HCT116 (cell line): ENCODE measurements at regions not wholly inside any gene's neighbourhood (a gene's known extent, or its start where the extent isn't known, plus 50 kb on each side); places are given as distances from the start of the nearest gene placed in this dataset.

Source experiments
- ATAC-seq: fragments of 200-7000 bp; cut with Tn5 transposase; 2 replicates; pipeline ENCODE4 v1.9.1; 2020; ENCODE audit warnings: mild to moderate bottlenecking, moderate library complexity
- BruUV-seq: library from RNA; stranded (reverse); fragments of 400-500 nt; replicated peaks from 2 replicates; lab custom pipeline; 2021; lab: Mats Ljungman, UMichigan
- CTCF ChIA-PET: fragments of 300-600 bp; sonication (Branson Sonifier 250); formaldehyde crosslinking; loops from one replicate; lab custom pipeline; 2021; ENCODE audit warnings: antibody characterized with exemption; lab: Charles Lee
- POLR2A ChIA-PET: fragments of 300-600, 350-600 bp; sonication (Branson Sonifier 250); formaldehyde crosslinking; loops from one replicate; lab custom pipeline; 2021; ENCODE audit warnings: antibody characterized with exemption; lab: Charles Lee
- RAD21 ChIA-PET, 2 experiments: fragments of 300-600 bp; sonication (Branson Sonifier 250); formaldehyde crosslinking; loops; one replicate each; lab custom pipeline; 2023; ENCODE audit warnings: low total read pairs in 2 of 2; ENCODE audit not compliant: uncharacterized antibody in 2 of 2, unreplicated experiment in 2 of 2, low non-redundant PET in 1 of 2; lab: Charles Lee
- DNase-seq: peaks from one replicate; pipeline ENCODE4 v3.0.0-alpha.2; 2010; ENCODE audit warnings: low read depth, low spot score
- H2AFZ ChIP-seq: fragments of 200-600 bp; shearing (Covaris generic), sonication (generic); 2 replicates; pipeline ENCODE4 v1.6.1; 2017; ENCODE audit warnings: low read depth, mixed run types, mixed read lengths, antibody characterized with exemption, low read length; ENCODE audit not compliant: poor library complexity, severe bottlenecking
- H3K27ac ChIP-seq: 2 replicates; pipeline ENCODE4 v1.5.1; 2012; ENCODE audit warnings: low read depth, low read length
- H3K27me3 ChIP-seq: fragments of 200-600 bp; sonication (generic); 2 replicates; pipeline ENCODE4 v1.6.1; 2016; ENCODE audit warnings: mixed run types, low read length, mixed read lengths; ENCODE audit not compliant: insufficient read depth
- H3K36me3 ChIP-seq, 2 experiments: fragments of 200-500 bp in 1 of 2; fragments of 200-600 bp in 1 of 2; sonication (Bioruptor generic) in 1 of 2; sonication (generic) in 1 of 2; 2 replicates each; pipeline versions ENCODE4 v1.5.1 to v1.6.1; 2014 to 2016; ENCODE audit warnings: low read length in 2 of 2, inconsistent platforms in 1 of 2, mixed read lengths in 1 of 2, mixed run types in 1 of 2; ENCODE audit not compliant: insufficient read depth in 2 of 2, control insufficient read depth in 1 of 2
- H3K4me1 ChIP-seq, 2 experiments: fragments of 200-600 bp in 1 of 2; sonication (generic) in 1 of 2; 2 replicates each; pipeline versions ENCODE4 v1.5.1 to v1.6.1; 2012 to 2017; ENCODE audit warnings: low read length in 2 of 2, inconsistent platforms in 1 of 2, mild to moderate bottlenecking in 1 of 2, mixed read lengths in 1 of 2, mixed run types in 1 of 2, moderate library complexity in 1 of 2; ENCODE audit not compliant: insufficient read depth in 2 of 2, control insufficient read depth in 1 of 2
- H3K4me2 ChIP-seq: fragments of 200-600 bp; sonication (generic); 2 replicates; pipeline ENCODE4 v1.6.1; 2017; ENCODE audit warnings: mixed run types, low read length, mixed read lengths
- H3K4me3 ChIP-seq, 2 experiments: fragments of 200-600 bp in 1 of 2; sonication (generic) in 1 of 2; replicated peaks in 1 of 2; 2 replicates each; pipeline ENCODE4 v1.5.1; 2011 to 2016; ENCODE audit warnings: low read length in 2 of 2, control low read depth in 1 of 2, low read depth in 1 of 2, mild to moderate bottlenecking in 1 of 2, mixed read lengths in 1 of 2, mixed run types in 1 of 2
- H3K79me2 ChIP-seq: fragments of 200-600 bp; sonication (generic); 2 replicates; pipeline ENCODE4 v1.6.1; 2017; ENCODE audit warnings: mild to moderate bottlenecking, mixed run types, low read length, moderate library complexity, mixed read lengths; ENCODE audit not compliant: insufficient read depth
- H3K9ac ChIP-seq: fragments of 200-600 bp; sonication (generic); 2 replicates; pipeline ENCODE4 v1.6.1; 2016; ENCODE audit warnings: low read length, mixed read lengths
- H3K9me2 ChIP-seq: fragments of 200-600 bp; sonication (generic), shearing (Covaris generic); 2 replicates; pipeline ENCODE4 v1.6.1; 2017; ENCODE audit warnings: mixed run types, mild to moderate bottlenecking, moderate library complexity; ENCODE audit not compliant: insufficient read depth
- H3K9me3 ChIP-seq, 2 experiments: fragments of 200-500 bp in 1 of 2; fragments of 200-600 bp in 1 of 2; sonication (Bioruptor generic) in 1 of 2; sonication (generic) in 1 of 2; 2 replicates each; pipeline ENCODE4 v1.6.1; 2014 to 2017; ENCODE audit warnings: low read length in 2 of 2, mixed read lengths in 2 of 2, inconsistent platforms in 1 of 2, low read depth in 1 of 2, mild to moderate bottlenecking in 1 of 2, mixed run types in 1 of 2, moderate library complexity in 1 of 2; ENCODE audit not compliant: control insufficient read depth in 1 of 2, insufficient read depth in 1 of 2
- H4K20me1 ChIP-seq: fragments of 200-600 bp; sonication (generic), shearing (Covaris generic); 2 replicates; pipeline ENCODE4 v1.6.1; 2017; ENCODE audit warnings: mixed run types, mild to moderate bottlenecking, moderate library complexity; ENCODE audit not compliant: insufficient read depth
- ATF3 ChIP-seq: IDR thresholded peaks from 2 replicates; pipeline ENCODE4 v1.6.1; 2012
- CBX3 ChIP-seq: IDR thresholded peaks from 2 replicates; pipeline ENCODE4 v1.6.1; 2012; ENCODE audit warnings: low read depth
- CEBPB ChIP-seq: IDR thresholded peaks from 2 replicates; pipeline ENCODE4 v1.6.1; 2012; ENCODE audit warnings: low read depth
- CTCF ChIP-seq, 3 experiments: fragments of 200-600 bp in 1 of 3; sonication (generic) in 1 of 3; IDR thresholded peaks in 2 of 3; conservative IDR thresholded peaks in 1 of 3; 2 replicates each; pipeline ENCODE4 v1.5.1; 2012 to 2017; ENCODE audit warnings: low read depth in 2 of 3, low read length in 2 of 3, antibody characterized with exemption in 1 of 3, borderline replicate concordance in 1 of 3, control low read depth in 1 of 3, mild to moderate bottlenecking in 1 of 3, mixed read lengths in 1 of 3, mixed run types in 1 of 3, moderate library complexity in 1 of 3; ENCODE audit not compliant: insufficient read depth in 1 of 3
- EGR1 ChIP-seq: IDR thresholded peaks from 2 replicates; pipeline ENCODE4 v1.6.1; 2012; ENCODE audit warnings: low read depth
- ELF1 ChIP-seq: IDR thresholded peaks from 2 replicates; pipeline ENCODE4 v1.6.1; 2012; ENCODE audit warnings: low read depth, borderline replicate concordance
- FOSL1 ChIP-seq: IDR thresholded peaks from 2 replicates; pipeline ENCODE4 v1.6.1; 2012; ENCODE audit warnings: low read depth
- JUND ChIP-seq: IDR thresholded peaks from 2 replicates; pipeline ENCODE4 v1.6.1; 2012
- POLR2A ChIP-seq: IDR thresholded peaks from 2 replicates; pipeline ENCODE4 v1.7.0; 2011; ENCODE audit warnings: borderline replicate concordance; ENCODE audit not compliant: insufficient read depth, insufficient read length; ENCODE audit errors: extremely low read depth
- REST ChIP-seq: IDR thresholded peaks from 2 replicates; pipeline ENCODE4 v1.6.1; 2012; ENCODE audit warnings: low read depth
- SP1 ChIP-seq: IDR thresholded peaks from 2 replicates; pipeline ENCODE4 v1.6.1; 2012; ENCODE audit warnings: low read depth
- TCF7L2 ChIP-seq: IDR thresholded peaks from 2 replicates; pipeline ENCODE4 v1.7.0; 2011; ENCODE audit warnings: borderline replicate concordance, inconsistent platforms; ENCODE audit not compliant: insufficient read depth, insufficient read length; ENCODE audit errors: extremely low read depth
- YY1 ChIP-seq: IDR thresholded peaks from 2 replicates; pipeline ENCODE4 v1.6.1; 2011; ENCODE audit warnings: low read length, low read depth, moderate library complexity, mild to moderate bottlenecking; ENCODE audit not compliant: insufficient replicate concordance; ENCODE audit errors: extremely low read depth
- ZBTB33 ChIP-seq: IDR thresholded peaks from 2 replicates; pipeline ENCODE4 v1.6.1; 2011; ENCODE audit warnings: mild to moderate bottlenecking, low read length, moderate library complexity; ENCODE audit not compliant: insufficient replicate concordance; ENCODE audit errors: extremely low read depth
- ZFX ChIP-seq: fragments of 450-650 bp; IDR thresholded peaks from 2 replicates; pipeline ENCODE4 v1.6.1; 2017
- ZNF274 ChIP-seq: fragments of 200-500 bp; sonication (Bioruptor generic); IDR thresholded peaks from 2 replicates; pipeline ENCODE4 v1.6.1; 2014; ENCODE audit warnings: mild to moderate bottlenecking, low read depth, low read length, inconsistent platforms
- intact Hi-C: fragments of 100-400 bp; cut with micrococcal nuclease; formaldehyde crosslinking; loops from 2 replicates; pipeline ENCODE4 v1.10.0; 2022

GRCh38 chr7:93693796-93694195 lies 119.3 kb upstream of the CALCR start:
- RAD21 ChIA-PET: no interaction called here
- CTCF ChIA-PET: no interaction called here
- no peaks in the 10 kb centered on the region for H3K9me3 ChIP-seq
- H3K9me2 ChIP-seq: no peaks in the 10 kb centered on the region
- TF ChIP-seq CBX3: no peak
- no peak for TF ChIP-seq EGR1
- no peak for TF ChIP-seq SP1
- TF ChIP-seq ZNF274: no peak
- no peak for TF ChIP-seq POLR2A
- no peak for TF ChIP-seq YY1
- no peak for TF ChIP-seq ZBTB33
- no peak for TF ChIP-seq JUND
- TF ChIP-seq TCF7L2: no peak
- TF ChIP-seq ZFX: no peak
- no peak for TF ChIP-seq CEBPB
- no peak for TF ChIP-seq REST
- TF ChIP-seq FOSL1: no peak
- no peak for TF ChIP-seq CTCF (IDR thresholded peaks at IDR 0.05 in 2 of 3, conservative IDR thresholded peaks at IDR 0.05 in 1 of 3; ENCODE audit: borderline replicate concordance in 1 of 3, insufficient read depth in 1 of 3, low read depth in 2 of 3, low read length in 2 of 3)
- TF ChIP-seq ELF1: no peak
- no peak for TF ChIP-seq ATF3
- ATAC-seq (no peak), DNase-seq (no peak)
- no peaks in the 10 kb centered on the region for H3K4me1 ChIP-seq
- H3K79me2 ChIP-seq: no peaks in the 10 kb centered on the region
- H3K27me3 ChIP-seq: no peaks in the 10 kb centered on the region
- POLR2A ChIA-PET: no interaction called here
- no peak overlapping the region for H3K4me2 ChIP-seq
- H4K20me1 ChIP-seq: no peaks in the 10 kb centered on the region
- intact Hi-C loops: no loop called here
- no peak overlapping the region for H3K9ac ChIP-seq
- H3K36me3 ChIP-seq: no peaks in the 10 kb centered on the region
- BruUV-seq: no TSS peak
- H3K4me3 ChIP-seq: no peak overlapping the region
- no peak overlapping the region for H3K27ac ChIP-seq
- no peak overlapping the region for H2AFZ ChIP-seq
